ENCODE measurements at regions not wholly inside any gene's neighbourhood (a gene's known extent, or its start where the extent isn't known, plus 50 kb on each side); places are given as distances from the start of the nearest gene placed in this dataset.

GRCh38 chr5:8341406-8341805, 472.5 kb downstream of the MTRR start:
- DNase-seq: no peak
- no peak for ATAC-seq

GRCh38 chr5:8347984-8348383, 479.0 kb downstream of the MTRR start:
- DNase-seq (no peak), ATAC-seq (no peak)
- Histone ChIP-seq H3K9me3 (no peaks in the 10 kb centered on the region), H3K4me1 (ENCODE audit: low read depth) (no peaks in the 10 kb centered on the region), H3K36me3 (ENCODE audit: low read depth) (no peaks in the 10 kb centered on the region), H3K4me3 (no peak overlapping the region)
- TF ChIP-seq CTCF (IDR thresholded peaks at IDR 0.05): no peak
- intact Hi-C loops (cut with DNase I, micrococcal nuclease): no loop called here

More at GRCh38 chr5:8341406-8341805, 472.5 kb downstream of the MTRR start:
- no peak overlapping the region for H3K4me3 ChIP-seq
- H3K36me3 ChIP-seq (ENCODE audit: low read depth): no peaks in the 10 kb centered on the region
- no peak for TF ChIP-seq CTCF (IDR thresholded peaks at IDR 0.05)
- H3K9me3 ChIP-seq: no peaks in the 10 kb centered on the region
- intact Hi-C loops (cut with DNase I, micrococcal nuclease): no loop called here
- no peaks in the 10 kb centered on the region for H3K4me1 ChIP-seq (ENCODE audit: low read depth)

GRCh38 chr5:8349855-8350254, 480.9 kb downstream of the MTRR start:
- H3K4me1 ChIP-seq (ENCODE audit: low read depth): no peaks in the 10 kb centered on the region
- H3K4me3 ChIP-seq: no peak overlapping the region
- ATAC-seq (no peak), DNase-seq (no peak)
- H3K9me3 ChIP-seq: no peaks in the 10 kb centered on the region
- intact Hi-C loops (cut with DNase I, micrococcal nuclease): no loop called here
- H3K36me3 ChIP-seq (ENCODE audit: low read depth): no peaks in the 10 kb centered on the region
- TF ChIP-seq CTCF (IDR thresholded peaks at IDR 0.05): no peak

- DNase-seq (no peak), ATAC-seq (no peak)
- intact Hi-C loops (cut with DNase I, micrococcal nuclease): no loop called here
- no peak overlapping the region for H3K4me3 ChIP-seq
- no peaks in the 10 kb centered on the region for H3K9me3 ChIP-seq
- H3K36me3 ChIP-seq (ENCODE audit: low read depth): no peaks in the 10 kb centered on the region
- no peak for TF ChIP-seq CTCF (IDR thresholded peaks at IDR 0.05)
- no peaks in the 10 kb centered on the region for H3K4me1 ChIP-seq (ENCODE audit: low read depth)
These were observed 481.8 kb downstream of the MTRR start for GRCh38 chr5:8350644-8351339.

- intact Hi-C loops (cut with DNase I, micrococcal nuclease): no loop called here
- ATAC-seq: no peak
- H3K4me1 ChIP-seq (ENCODE audit: low read depth): no peaks in the 10 kb centered on the region
- H3K36me3 ChIP-seq (ENCODE audit: low read depth): no peaks in the 10 kb centered on the region
- no peak for TF ChIP-seq CTCF (IDR thresholded peaks at IDR 0.05)
- no peaks in the 10 kb centered on the region for H3K9me3 ChIP-seq
- H3K4me3 ChIP-seq: no peak overlapping the region
- no peak for DNase-seq
These were observed 487.0 kb downstream of the MTRR start for GRCh38 chr5:8355981-8356380.

- intact Hi-C loops (cut with DNase I, micrococcal nuclease): no loop called here
These were observed 491.1 kb downstream of the MTRR start for GRCh38 chr5:8360012-8360411.

More at GRCh38 chr5:8360012-8360411, 491.1 kb downstream of the MTRR start:
- Histone ChIP-seq H3K36me3 (ENCODE audit: low read depth) (no peaks in the 10 kb centered on the region), H3K4me1 (ENCODE audit: low read depth) (no peaks in the 10 kb centered on the region), H3K4me3 (no peak overlapping the region), H3K9me3 (no peaks in the 10 kb centered on the region)
- no peak for TF ChIP-seq CTCF (IDR thresholded peaks at IDR 0.05)
- DNase-seq (no peak), ATAC-seq (no peak)

All from mucosa of descending colon (tissue), 3 donors.